ENCODE measurements at regions not wholly inside any gene's neighbourhood (a gene's known extent, or its start where the extent isn't known, plus 50 kb on each side); places are given as distances from the start of the nearest gene placed in this dataset.
A peak's percentile ranks its signal among the peaks of the same experiment; 100 is the strongest.
"Not testable (repeated sequence)": the region's sequence is repeated elsewhere in the genome, so short reads cannot be mapped to it uniquely, and the experiment has no call there.

- TF ChIP-seq EP300, CTCF, POLR2A (IDR thresholded peaks at IDR 0.05): not testable (repeated sequence)
- TF ChIP-seq POLR2AphosphoS5 (IDR thresholded peaks at IDR 0.05): peak in 1 of 3 donors; percentile 32
These were observed 56.1 kb upstream of the SGPP2 start for GRCh38 chr2:222368280-222368679.
